Skeletal muscle satellite cell (primary cell): ENCODE measurements at regions not wholly inside any gene's neighbourhood (a gene's known extent, or its start where the extent isn't known, plus 50 kb on each side); places are given as distances from the start of the nearest gene placed in this dataset.

ENCODE experiments used
- H3K27me3 ChIP-seq: 2 replicates; pipeline ENCODE4 v1.7.0; 2013; ENCODE audit warnings: low read length; ENCODE audit not compliant: control insufficient read depth, insufficient read depth
- H3K36me3 ChIP-seq: 2 replicates; pipeline ENCODE4 v1.7.0; 2013; ENCODE audit warnings: mild to moderate bottlenecking, control low read depth, low read length; ENCODE audit not compliant: insufficient read depth
- H3K4me1 ChIP-seq: 2 replicates; pipeline ENCODE4 v1.7.0; 2013; ENCODE audit warnings: low read length; ENCODE audit not compliant: control insufficient read depth, insufficient read depth
- H3K4me2 ChIP-seq: 2 replicates; pipeline ENCODE4 v1.7.0; 2013; ENCODE audit warnings: mild to moderate bottlenecking, low read length
- H3K4me3 ChIP-seq: 2 replicates; pipeline ENCODE4 v1.7.0; 2013; ENCODE audit warnings: low read length
- H3K9ac ChIP-seq: 2 replicates; pipeline ENCODE4 v1.7.0; 2013; ENCODE audit warnings: mild to moderate bottlenecking, low read depth, low read length, moderate library complexity
- H3K9me3 ChIP-seq: replicated peaks from 2 replicates; pipeline ENCODE4 v1.7.0; 2013; ENCODE audit warnings: mild to moderate bottlenecking, control low read depth, low read length

- no peak overlapping the region for H3K9ac ChIP-seq
- no peak overlapping the region for H3K4me2 ChIP-seq
- H3K4me3 ChIP-seq: no peak overlapping the region
- H3K9me3 ChIP-seq: peaks cover 4% of the 10 kb centered on the region
- no peaks in the 10 kb centered on the region for H3K27me3 ChIP-seq
- H3K36me3 ChIP-seq: no peaks in the 10 kb centered on the region
- H3K4me1 ChIP-seq: no peaks in the 10 kb centered on the region
Observed at GRCh38 chr14:105817971-105818711, 291.8 kb downstream of the TMEM121 start.

GRCh38 chr14:105818712-105819005, 292.3 kb downstream of the TMEM121 start:
- no peak overlapping the region for H3K4me3 ChIP-seq
- H3K4me1 ChIP-seq: no peaks in the 10 kb centered on the region
- no peak overlapping the region for H3K4me2 ChIP-seq
- H3K9ac ChIP-seq: no peak overlapping the region
- H3K27me3 ChIP-seq: no peaks in the 10 kb centered on the region
- H3K36me3 ChIP-seq: no peaks in the 10 kb centered on the region
- peaks cover 4% of the 10 kb centered on the region for H3K9me3 ChIP-seq

- Histone ChIP-seq H3K9ac (no peak overlapping the region), H3K4me3 (no peak overlapping the region), H3K9me3 (peaks cover 8% of the 10 kb centered on the region), H3K27me3 (no peaks in the 10 kb centered on the region), H3K4me1 (no peaks in the 10 kb centered on the region), H3K36me3 (no peaks in the 10 kb centered on the region), H3K4me2 (no peak overlapping the region)
Observed at GRCh38 chr14:105830171-105830570, 303.8 kb downstream of the TMEM121 start.

GRCh38 chr14:105836160-105836559, 309.8 kb downstream of the TMEM121 start:
- no peaks in the 10 kb centered on the region for H3K4me1 ChIP-seq
- no peaks in the 10 kb centered on the region for H3K27me3 ChIP-seq
- H3K4me3 ChIP-seq: no peak overlapping the region
- H3K4me2 ChIP-seq: no peak overlapping the region
- H3K36me3 ChIP-seq: no peaks in the 10 kb centered on the region
- peaks cover 10% of the 10 kb centered on the region for H3K9me3 ChIP-seq
- no peak overlapping the region for H3K9ac ChIP-seq

GRCh38 chr14:105836730-105837129, 310.3 kb downstream of the TMEM121 start:
- H3K9me3 ChIP-seq: peaks cover 10% of the 10 kb centered on the region
- no peaks in the 10 kb centered on the region for H3K36me3 ChIP-seq
- no peaks in the 10 kb centered on the region for H3K27me3 ChIP-seq
- no peaks in the 10 kb centered on the region for H3K4me1 ChIP-seq
- no peak overlapping the region for H3K9ac ChIP-seq
- no peak overlapping the region for H3K4me3 ChIP-seq
- no peak overlapping the region for H3K4me2 ChIP-seq

GRCh38 chr14:105837349-105838063, 311.1 kb downstream of the TMEM121 start:
- Histone ChIP-seq H3K27me3 (no peaks in the 10 kb centered on the region), H3K4me1 (no peaks in the 10 kb centered on the region), H3K9me3 (peaks cover 10% of the 10 kb centered on the region), H3K36me3 (no peaks in the 10 kb centered on the region), H3K4me3 (no peak overlapping the region), H3K4me2 (no peak overlapping the region), H3K9ac (no peak overlapping the region)

- Histone ChIP-seq H3K9ac (no peak overlapping the region), H3K36me3 (no peaks in the 10 kb centered on the region), H3K4me2 (no peak overlapping the region), H3K4me3 (no peak overlapping the region), H3K4me1 (no peaks in the 10 kb centered on the region), H3K9me3 (peaks cover 10% of the 10 kb centered on the region), H3K27me3 (no peaks in the 10 kb centered on the region)
Observed at GRCh38 chr14:105838107-105838506, 311.7 kb downstream of the TMEM121 start.

- no peaks in the 10 kb centered on the region for H3K4me1 ChIP-seq
- H3K9ac ChIP-seq: no peak overlapping the region
- no peaks in the 10 kb centered on the region for H3K27me3 ChIP-seq
- peaks cover 13% of the 10 kb centered on the region for H3K9me3 ChIP-seq
- H3K36me3 ChIP-seq: no peaks in the 10 kb centered on the region
- H3K4me2 ChIP-seq: no peak overlapping the region
- no peak overlapping the region for H3K4me3 ChIP-seq
Observed at GRCh38 chr14:105838591-105839424, 312.4 kb downstream of the TMEM121 start.

GRCh38 chr14:105839425-105840265, 313.3 kb downstream of the TMEM121 start:
- Histone ChIP-seq H3K9ac (no peak overlapping the region), H3K4me2 (no peak overlapping the region), H3K36me3 (no peaks in the 10 kb centered on the region), H3K4me1 (no peaks in the 10 kb centered on the region), H3K9me3 (peaks cover 13% of the 10 kb centered on the region), H3K4me3 (no peak overlapping the region), H3K27me3 (no peaks in the 10 kb centered on the region)

- no peak overlapping the region for H3K4me3 ChIP-seq
- no peaks in the 10 kb centered on the region for H3K36me3 ChIP-seq
- peaks cover 16% of the 10 kb centered on the region for H3K9me3 ChIP-seq
- no peak overlapping the region for H3K9ac ChIP-seq
- H3K4me2 ChIP-seq: no peak overlapping the region
- H3K4me1 ChIP-seq: no peaks in the 10 kb centered on the region
- H3K27me3 ChIP-seq: no peaks in the 10 kb centered on the region
Observed at GRCh38 chr14:105840266-105841021, 314.1 kb downstream of the TMEM121 start.
